ENCODE measurements at regions not wholly inside any gene's neighbourhood (a gene's known extent, or its start where the extent isn't known, plus 50 kb on each side); places are given as distances from the start of the nearest gene placed in this dataset.

GRCh38 chr6:14517516-14518105 lies 400.0 kb downstream of the CD83 start:
- Histone ChIP-seq H2AK5ac (ENCODE audit: low read depth, low read length) (no peak overlapping the region), H2BK12ac (ENCODE audit: low read length) (no peak overlapping the region), H3K23ac (ENCODE audit: low read depth, low read length, poor library complexity) (no peak overlapping the region), H2BK15ac (ENCODE audit: low read length) (no peak overlapping the region), H2BK5ac (ENCODE audit: low read length) (no peak overlapping the region), H3K14ac (ENCODE audit: low read length) (no peak overlapping the region), H3K27me3 (ENCODE audit: control insufficient read depth in 3 of 3, insufficient read depth in 3 of 3, low read depth in 1 of 3, low read length in 3 of 3) (no peaks in the 10 kb centered on the region), H3K4me2 (ENCODE audit: insufficient read depth, low read length, poor library complexity, severe bottlenecking) (no peak overlapping the region), H3K36me3 (replicated peaks in 1 of 2; ENCODE audit: control insufficient read depth in 2 of 2, insufficient read depth in 2 of 2, low read length in 2 of 2) (no peaks in the 10 kb centered on the region), H3K27ac (replicated peaks; ENCODE audit: low read length) (no peak overlapping the region), H3K18ac (ENCODE audit: low read length) (no peak overlapping the region), H4K91ac (ENCODE audit: low read depth, low read length, poor library complexity) (no peak overlapping the region), H3K4me1 (ENCODE audit: control insufficient read depth in 2 of 2, insufficient read depth in 1 of 2, low read depth in 1 of 2, low read length in 2 of 2) (peaks cover 0 to 5% of the 10 kb centered on the region in 2 donors), H3K9me3 (replicated peaks in 1 of 2; ENCODE audit: control insufficient read depth in 2 of 2, insufficient read depth in 1 of 2, low read depth in 1 of 2, low read length in 2 of 2) (peaks cover 2% of the 10 kb centered on the region in 2 donors), H3K4ac (ENCODE audit: low read length) (no peak overlapping the region), H3K4me3 (ENCODE audit: low read length in 2 of 2) (no peak overlapping the region), H2BK120ac (ENCODE audit: low read depth, low read length) (no peak overlapping the region), H4K8ac (ENCODE audit: low read depth, low read length) (no peak overlapping the region), H3K79me1 (ENCODE audit: low read depth, low read length) (no peaks in the 10 kb centered on the region), H3K9ac (ENCODE audit: low read depth, low read length, poor library complexity) (no peak overlapping the region), H2AFZ (ENCODE audit: low read length) (no peak overlapping the region)
- no peak for DNase-seq (ENCODE audit: low spot score)
- no CpG with 5 or more reads among the region's 7 CpGs for WGBS, 2 donors (ENCODE audit: extremely low coverage in 2 of 2, insufficient read length in 2 of 2, insufficient replicate concordance in 1 of 2)

- Histone ChIP-seq H3K36me3 (replicated peaks in 1 of 2; ENCODE audit: control insufficient read depth in 2 of 2, insufficient read depth in 2 of 2, low read length in 2 of 2) (no peaks in the 10 kb centered on the region), H3K23ac (ENCODE audit: low read depth, low read length, poor library complexity) (no peak overlapping the region), H3K79me1 (ENCODE audit: low read depth, low read length) (no peaks in the 10 kb centered on the region), H4K8ac (ENCODE audit: low read depth, low read length) (no peak overlapping the region), H2AFZ (ENCODE audit: low read length) (no peak overlapping the region), H2AK5ac (ENCODE audit: low read depth, low read length) (no peak overlapping the region), H4K91ac (ENCODE audit: low read depth, low read length, poor library complexity) (no peak overlapping the region), H3K4me3 (ENCODE audit: low read length in 2 of 2) (no peak overlapping the region), H3K9ac (ENCODE audit: low read depth, low read length, poor library complexity) (no peak overlapping the region), H3K4me1 (ENCODE audit: control insufficient read depth in 2 of 2, insufficient read depth in 1 of 2, low read depth in 1 of 2, low read length in 2 of 2) (peaks cover 0 to 5% of the 10 kb centered on the region in 2 donors), H3K27me3 (ENCODE audit: control insufficient read depth in 3 of 3, insufficient read depth in 3 of 3, low read depth in 1 of 3, low read length in 3 of 3) (no peaks in the 10 kb centered on the region), H3K14ac (ENCODE audit: low read length) (no peak overlapping the region), H3K4ac (ENCODE audit: low read length) (no peak overlapping the region), H2BK12ac (ENCODE audit: low read length) (no peak overlapping the region), H2BK5ac (ENCODE audit: low read length) (no peak overlapping the region), H3K9me3 (replicated peaks in 1 of 2; ENCODE audit: control insufficient read depth in 2 of 2, insufficient read depth in 1 of 2, low read depth in 1 of 2, low read length in 2 of 2) (peaks cover 2% of the 10 kb centered on the region in 2 donors), H2BK120ac (ENCODE audit: low read depth, low read length) (no peak overlapping the region), H3K18ac (ENCODE audit: low read length) (no peak overlapping the region), H3K27ac (replicated peaks; ENCODE audit: low read length) (no peak overlapping the region), H2BK15ac (ENCODE audit: low read length) (no peak overlapping the region), H3K4me2 (ENCODE audit: insufficient read depth, low read length, poor library complexity, severe bottlenecking) (no peak overlapping the region)
- no peak for DNase-seq (ENCODE audit: low spot score)
- no CpG with 5 or more reads among the region's 14 CpGs for WGBS, 2 donors (ENCODE audit: extremely low coverage in 2 of 2, insufficient read length in 2 of 2, insufficient replicate concordance in 1 of 2)
Observed at GRCh38 chr6:14518515-14519217, 401.1 kb downstream of the CD83 start.

GRCh38 chr6:14520029-14520428 lies 402.5 kb downstream of the CD83 start:
- no CpG with 5 or more reads among the region's 2 CpGs for WGBS, 2 donors (ENCODE audit: extremely low coverage in 2 of 2, insufficient read length in 2 of 2, insufficient replicate concordance in 1 of 2)

GRCh38 chr6:14520536-14520935 lies 403.0 kb downstream of the CD83 start:
- Histone ChIP-seq H3K27ac (replicated peaks; ENCODE audit: low read length) (no peak overlapping the region), H3K4me3 (ENCODE audit: low read length in 2 of 2) (no peak overlapping the region)
- no CpG with 5 or more reads among the region's 2 CpGs for WGBS, 2 donors (ENCODE audit: extremely low coverage in 2 of 2, insufficient read length in 2 of 2, insufficient replicate concordance in 1 of 2)

More at GRCh38 chr6:14520029-14520428, 402.5 kb downstream of the CD83 start:
- H4K8ac ChIP-seq (ENCODE audit: low read depth, low read length), result no peak overlapping the region
- H3K9ac ChIP-seq (ENCODE audit: low read depth, low read length, poor library complexity), result no peak overlapping the region
- no peak overlapping the region for H2AK5ac ChIP-seq (ENCODE audit: low read depth, low read length)
- no peak overlapping the region for H2BK5ac ChIP-seq (ENCODE audit: low read length)
- no peak overlapping the region for H2AFZ ChIP-seq (ENCODE audit: low read length)
- no peak overlapping the region for H4K91ac ChIP-seq (ENCODE audit: low read depth, low read length, poor library complexity)
- no peak overlapping the region for H3K14ac ChIP-seq (ENCODE audit: low read length)
- no peak overlapping the region for H3K4me2 ChIP-seq (ENCODE audit: insufficient read depth, low read length, poor library complexity, severe bottlenecking)
- H3K4me3 ChIP-seq (ENCODE audit: low read length in 2 of 2), result no peak overlapping the region
- H2BK15ac ChIP-seq (ENCODE audit: low read length), result no peak overlapping the region
- H3K18ac ChIP-seq (ENCODE audit: low read length), result no peak overlapping the region
- H3K36me3 ChIP-seq (replicated peaks in 1 of 2; ENCODE audit: control insufficient read depth in 2 of 2, insufficient read depth in 2 of 2, low read length in 2 of 2), result no peaks in the 10 kb centered on the region
- H2BK12ac ChIP-seq (ENCODE audit: low read length), result no peak overlapping the region
- H3K23ac ChIP-seq (ENCODE audit: low read depth, low read length, poor library complexity), result no peak overlapping the region
- DNase-seq (ENCODE audit: low spot score), result no peak
- no peak overlapping the region for H3K27ac ChIP-seq (replicated peaks; ENCODE audit: low read length)
- no peak overlapping the region for H2BK120ac ChIP-seq (ENCODE audit: low read depth, low read length)
- H3K79me1 ChIP-seq (ENCODE audit: low read depth, low read length), result no peaks in the 10 kb centered on the region
- H3K9me3 ChIP-seq (replicated peaks in 1 of 2; ENCODE audit: control insufficient read depth in 2 of 2, insufficient read depth in 1 of 2, low read depth in 1 of 2, low read length in 2 of 2), result peaks cover 2% of the 10 kb centered on the region in 2 donors
- H3K4me1 ChIP-seq (ENCODE audit: control insufficient read depth in 2 of 2, insufficient read depth in 1 of 2, low read depth in 1 of 2, low read length in 2 of 2), result no peaks in the 10 kb centered on the region
- no peak overlapping the region for H3K4ac ChIP-seq (ENCODE audit: low read length)
- H3K27me3 ChIP-seq (ENCODE audit: control insufficient read depth in 3 of 3, insufficient read depth in 3 of 3, low read depth in 1 of 3, low read length in 3 of 3), result no peaks in the 10 kb centered on the region

More at GRCh38 chr6:14520536-14520935, 403.0 kb downstream of the CD83 start:
- Histone ChIP-seq H2BK120ac (ENCODE audit: low read depth, low read length) (no peak overlapping the region), H2BK15ac (ENCODE audit: low read length) (no peak overlapping the region), H2AK5ac (ENCODE audit: low read depth, low read length) (no peak overlapping the region), H4K91ac (ENCODE audit: low read depth, low read length, poor library complexity) (no peak overlapping the region), H2BK12ac (ENCODE audit: low read length) (no peak overlapping the region), H3K23ac (ENCODE audit: low read depth, low read length, poor library complexity) (no peak overlapping the region), H2BK5ac (ENCODE audit: low read length) (no peak overlapping the region), H3K27me3 (ENCODE audit: control insufficient read depth in 3 of 3, insufficient read depth in 3 of 3, low read depth in 1 of 3, low read length in 3 of 3) (no peaks in the 10 kb centered on the region), H3K4me2 (ENCODE audit: insufficient read depth, low read length, poor library complexity, severe bottlenecking) (no peak overlapping the region), H2AFZ (ENCODE audit: low read length) (no peak overlapping the region), H3K14ac (ENCODE audit: low read length) (no peak overlapping the region), H3K79me1 (ENCODE audit: low read depth, low read length) (no peaks in the 10 kb centered on the region), H3K9ac (ENCODE audit: low read depth, low read length, poor library complexity) (no peak overlapping the region), H3K9me3 (replicated peaks in 1 of 2; ENCODE audit: control insufficient read depth in 2 of 2, insufficient read depth in 1 of 2, low read depth in 1 of 2, low read length in 2 of 2) (peaks cover 2% of the 10 kb centered on the region in 2 donors), H4K8ac (ENCODE audit: low read depth, low read length) (no peak overlapping the region), H3K4ac (ENCODE audit: low read length) (no peak overlapping the region), H3K36me3 (replicated peaks in 1 of 2; ENCODE audit: control insufficient read depth in 2 of 2, insufficient read depth in 2 of 2, low read length in 2 of 2) (no peaks in the 10 kb centered on the region), H3K18ac (ENCODE audit: low read length) (no peak overlapping the region), H3K4me1 (ENCODE audit: control insufficient read depth in 2 of 2, insufficient read depth in 1 of 2, low read depth in 1 of 2, low read length in 2 of 2) (no peaks in the 10 kb centered on the region)
- no peak for DNase-seq (ENCODE audit: low spot score)
